ENCODE measurements at regions not wholly inside any gene's neighbourhood (a gene's known extent, or its start where the extent isn't known, plus 50 kb on each side); places are given as distances from the start of the nearest gene placed in this dataset.

- no peak overlapping the region for H2AFZ ChIP-seq (ENCODE audit: low read length)
- DNase-seq (ENCODE audit: low read depth in 1 of 2, low spot score in 2 of 2) (no peak), FAIRE-seq (no peak)
- no peak overlapping the region for H2AK5ac ChIP-seq (ENCODE audit: low read depth, low read length)
- WGBS, 2 experiments (ENCODE audit: extremely low coverage in 1 of 2, insufficient coverage in 1 of 2, insufficient read length in 1 of 2, insufficient replicate concordance in 2 of 2, low coverage in 1 of 2, low lambda C conversion rate in 2 of 2, missing lambda C conversion rate in 1 of 2), result 77% methylated on average over 3 of the region's 3 CpGs; no CpG with 5 or more reads in 1 of the 2 experiments
- H2BK5ac ChIP-seq (ENCODE audit: low read depth, low read length), result no peak overlapping the region
- no peak overlapping the region for H3K27ac ChIP-seq (ENCODE audit: low read depth, low read length)
- ChIA-PET CTCF (ENCODE audit: partially characterized antibody) (no interaction called here), POLR2A (ENCODE audit: partially characterized antibody) (no interaction called here)
- H3K14ac ChIP-seq (ENCODE audit: insufficient read length), result no peak overlapping the region
- H3K4me2 ChIP-seq (ENCODE audit: insufficient read depth in 1 of 2, low read depth in 2 of 2, low read length in 2 of 2), result no peak overlapping the region
- no peaks in the 10 kb centered on the region for H3K79me2 ChIP-seq (ENCODE audit: control insufficient read depth in 1 of 2, insufficient read depth in 2 of 2, low read length in 2 of 2)
- no peak overlapping the region for H3K23ac ChIP-seq (ENCODE audit: insufficient read length)
- no peaks in the 10 kb centered on the region for H3K23me2 ChIP-seq (ENCODE audit: low read depth, low read length)
- H2BK15ac ChIP-seq (ENCODE audit: low read length), result no peak overlapping the region
- no peak overlapping the region for H3K4ac ChIP-seq (replicated peaks; ENCODE audit: insufficient read length, low read depth, low read length)
- no peak overlapping the region for H3K56ac ChIP-seq (replicated peaks; ENCODE audit: insufficient read length, low read depth, low read length)
- H3K36me3 ChIP-seq (ENCODE audit: control insufficient read depth in 2 of 4, insufficient read depth in 4 of 4, low read length in 3 of 4), result no peaks in the 10 kb centered on the region; a peak in 1 of 8 replicates
- H3K9ac ChIP-seq (replicated peaks in 1 of 4; ENCODE audit: extremely low read depth in 1 of 4, low read depth in 3 of 4, low read length in 3 of 4), result no peak overlapping the region
- H3K4me3 ChIP-seq (ENCODE audit: extremely low read depth in 1 of 4, insufficient read depth in 2 of 4, low read depth in 3 of 4, low read length in 4 of 4), result no peak overlapping the region
- no peaks in the 10 kb centered on the region for H3K79me1 ChIP-seq (ENCODE audit: low read depth, low read length)
- H3K9me3 ChIP-seq (ENCODE audit: insufficient read depth in 2 of 2, low read depth in 1 of 2, low read length in 1 of 2), result no peaks in the 10 kb centered on the region
- no peak overlapping the region for H3K18ac ChIP-seq (ENCODE audit: extremely low read depth, low read length)
- no peak overlapping the region for H4K5ac ChIP-seq (ENCODE audit: insufficient read length, low read depth, low read length)
- H2BK20ac ChIP-seq (ENCODE audit: low read length), result no peak overlapping the region
- H2BK120ac ChIP-seq (replicated peaks; ENCODE audit: low read depth, low read length), result no peak overlapping the region
- no peak overlapping the region for H2BK12ac ChIP-seq (ENCODE audit: low read depth, low read length)
- H3K4me1 ChIP-seq (replicated peaks in 1 of 4; ENCODE audit: control insufficient read depth in 3 of 4, insufficient read depth in 4 of 4, low read length in 3 of 4), result peaks cover 0 to 4% (median 2%) of the 10 kb centered on the region in 4 experiments; a peak in 6 of 7 replicates
- H3K27me3 ChIP-seq (replicated peaks in 1 of 4; ENCODE audit: control insufficient read depth in 3 of 4, extremely low read depth in 1 of 4, insufficient read depth in 3 of 4, low read length in 3 of 4), result no peaks in the 10 kb centered on the region
- no peak overlapping the region for H4K91ac ChIP-seq (replicated peaks; ENCODE audit: insufficient read length, low read length)
- H4K20me1 ChIP-seq (replicated peaks in 1 of 2; ENCODE audit: control insufficient read depth in 1 of 2, insufficient read depth in 2 of 2, low read length in 2 of 2), result no peaks in the 10 kb centered on the region
- no peak overlapping the region for H4K8ac ChIP-seq (ENCODE audit: extremely low read depth, insufficient read depth, low read length)
- TF ChIP-seq E2F6 (IDR thresholded peaks at IDR 0.05) (no peak), PHF8 (conservative IDR thresholded peaks at IDR 0.05; ENCODE audit: low read depth, low read length) (no peak), BRCA1 (IDR thresholded peaks at IDR 0.05; ENCODE audit: low read depth, low read length) (no peak), SRF (IDR thresholded peaks at IDR 0.05; ENCODE audit: low read depth, low read length) (no peak), RNF2 (IDR thresholded peaks at IDR 0.05; ENCODE audit: borderline replicate concordance, low read depth, low read length, missing control alignments, poor library complexity, severe bottlenecking) (no peak), HDAC6 (IDR thresholded peaks at IDR 0.05; ENCODE audit: low read depth, low read length) (no peak), SP4 (IDR thresholded peaks at IDR 0.05; ENCODE audit: low read length) (no peak), RAD21 (IDR thresholded peaks at IDR 0.05 in 1 of 2, conservative IDR thresholded peaks at IDR 0.05 in 1 of 2; ENCODE audit: low read depth in 2 of 2, low read length in 2 of 2) (no peak), CHD2 (IDR thresholded peaks at IDR 0.05; ENCODE audit: low read length) (no peak), HDAC2 (IDR thresholded peaks at IDR 0.05; ENCODE audit: borderline replicate concordance in 1 of 2, low read depth in 2 of 2, low read length in 2 of 2) (no peak), ASH2L (IDR thresholded peaks at IDR 0.05; ENCODE audit: low read length) (no peak), TBP (IDR thresholded peaks at IDR 0.05; ENCODE audit: low read depth, low read length) (no peak), JUN (IDR thresholded peaks at IDR 0.05; ENCODE audit: low read depth, low read length) (no peak), YY1 (IDR thresholded peaks at IDR 0.05; ENCODE audit: low read depth, low read length) (no peak), NRF1 (IDR thresholded peaks at IDR 0.05; ENCODE audit: low read depth, low read length) (no peak)
These were observed 83.9 kb upstream of the PROK2 start for GRCh38 chr3:71868876-71869275.

Measured in H1 (cell line).